GM18873 (cell line): ENCODE measurements at regions not wholly inside any gene's neighbourhood (a gene's known extent, or its start where the extent isn't known, plus 50 kb on each side); places are given as distances from the start of the nearest gene placed in this dataset.
"Not testable (repeated sequence)": the region's sequence is repeated elsewhere in the genome, so short reads cannot be mapped to it uniquely, and the experiment has no call there.

Experiments used
- ATAC-seq: cut with Tn5 transposase; IDR thresholded peaks from one replicate; pipeline ENCODE4 v1.9.1; 2021; ENCODE audit warnings: mild to moderate bottlenecking, moderate library complexity, moderate number of reproducible peaks; ENCODE audit not compliant: unreplicated experiment, low FRiP score

DNA sequence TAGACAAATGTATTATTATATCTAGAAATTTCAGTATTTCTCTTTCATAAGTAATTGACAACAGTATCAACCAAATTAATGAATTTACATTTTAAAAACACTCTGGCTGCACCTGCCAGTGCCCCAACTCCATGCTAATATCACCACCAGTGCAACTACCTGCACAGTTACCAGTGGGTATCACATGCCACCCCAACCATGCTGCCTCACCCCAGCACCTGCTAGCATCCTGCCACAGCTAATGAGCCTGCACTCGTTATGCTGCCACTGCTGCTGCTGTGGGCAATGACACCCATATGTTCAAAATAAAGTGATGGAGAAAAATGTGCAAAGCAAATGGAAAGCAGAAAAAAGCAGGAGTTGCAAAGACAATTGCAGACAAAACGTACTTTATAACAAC lies 855.9 kb upstream of the MANEA start:
- no peak for ATAC-seq

DNA sequence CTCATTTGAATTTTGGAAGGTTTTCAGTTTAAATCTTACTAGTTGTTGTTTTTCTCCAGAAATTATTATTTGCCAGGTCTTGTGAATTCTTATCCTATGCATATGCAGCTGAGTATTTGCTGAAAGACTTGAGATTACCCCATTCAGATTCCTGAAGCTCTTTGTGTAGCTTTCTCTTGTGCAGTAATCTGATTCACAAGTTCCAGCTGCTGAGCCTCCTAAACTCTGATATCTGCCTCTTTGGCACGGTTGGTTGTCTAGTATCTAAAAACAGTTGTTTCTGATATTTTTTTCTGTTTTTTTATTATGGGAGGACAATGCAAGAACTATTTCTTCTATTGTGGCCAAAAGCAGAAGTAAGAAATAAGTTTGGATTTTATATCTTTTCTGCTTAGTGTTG lies 863.9 kb upstream of the MANEA start:
- ATAC-seq, result no peak

DNA sequence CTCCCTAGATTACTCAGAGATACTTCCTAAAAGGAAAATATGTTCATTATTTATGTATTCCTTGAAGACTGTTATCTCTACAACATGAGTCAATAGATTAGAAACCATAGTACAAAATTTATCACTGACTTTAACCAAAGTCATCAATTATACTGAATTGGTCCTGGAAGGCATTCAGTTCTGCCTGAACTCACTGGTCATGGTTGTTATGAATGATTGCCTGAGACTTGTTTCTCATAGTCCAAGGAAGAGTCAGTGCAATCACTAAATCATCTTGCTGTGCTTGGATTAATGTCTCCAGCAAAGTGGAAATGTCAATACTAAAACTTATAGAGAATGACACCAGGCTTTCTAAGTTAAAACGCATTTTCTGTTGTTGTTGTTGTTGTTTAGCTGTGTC lies 878.6 kb upstream of the MANEA start:
- no peak for ATAC-seq

DNA sequence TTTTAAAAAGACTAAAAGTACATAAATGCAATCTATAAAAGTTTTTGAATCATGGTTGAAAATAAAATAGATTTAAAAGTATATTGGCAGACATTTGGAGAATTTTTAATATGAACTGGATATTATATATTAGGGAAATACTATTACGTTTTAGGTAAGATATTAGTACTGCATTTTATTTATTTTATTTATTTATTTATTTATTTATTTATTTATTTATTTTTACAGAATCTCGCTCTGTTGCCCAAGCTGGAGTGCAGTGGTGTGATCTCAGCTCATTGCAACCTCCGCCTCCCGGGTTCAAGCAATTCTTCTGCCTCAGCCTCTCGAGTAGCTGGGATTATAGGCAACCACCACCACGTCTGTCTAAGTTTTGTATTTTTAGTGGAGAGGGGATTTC lies 890.1 kb upstream of the MANEA start:
- ATAC-seq, result not testable (repeated sequence)

DNA sequence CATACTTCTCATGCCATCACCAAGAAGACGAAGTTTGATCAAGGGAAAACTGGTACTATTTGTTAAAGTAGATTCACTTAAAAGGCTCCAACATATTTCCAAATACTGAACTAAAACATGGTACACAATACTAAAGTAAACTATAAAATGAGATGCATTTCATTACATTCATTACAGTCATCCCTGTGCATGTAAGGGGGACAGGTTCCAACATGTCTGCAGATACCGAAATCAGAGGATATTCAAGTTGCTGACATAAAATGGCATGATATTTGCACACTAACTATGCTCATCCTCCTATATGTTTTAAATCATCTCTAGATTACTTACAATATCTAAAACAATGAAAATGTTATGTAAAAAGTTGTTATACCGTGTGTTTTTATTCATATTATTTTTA lies 893.9 kb upstream of the MANEA start:
- ATAC-seq, result no peak

DNA sequence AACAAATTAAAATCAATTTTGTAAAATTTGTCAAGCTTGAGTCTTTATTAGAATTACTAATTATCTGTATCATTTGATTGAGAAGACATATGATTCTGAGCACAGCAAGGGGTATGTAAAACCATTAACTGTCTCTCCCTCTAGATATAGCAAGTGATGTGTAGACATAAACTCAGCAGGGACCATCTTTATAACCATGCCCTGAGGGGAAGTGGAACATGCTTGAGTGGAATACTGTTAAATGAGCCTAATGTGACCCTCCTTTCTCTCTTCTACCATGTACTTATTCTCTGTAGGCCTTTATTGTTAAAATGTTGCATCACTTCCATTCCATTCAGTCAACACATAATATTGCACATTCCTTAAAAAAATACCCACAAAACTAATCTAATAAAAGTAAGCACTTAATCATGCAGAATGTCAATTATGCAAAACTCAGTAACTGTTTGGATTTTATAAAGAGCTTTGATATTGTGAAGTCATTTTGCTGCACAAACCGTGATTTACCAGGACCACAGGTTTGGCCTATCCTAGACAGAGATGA lies 896.6 kb upstream of the MANEA start:
- ATAC-seq, result no peak

DNA sequence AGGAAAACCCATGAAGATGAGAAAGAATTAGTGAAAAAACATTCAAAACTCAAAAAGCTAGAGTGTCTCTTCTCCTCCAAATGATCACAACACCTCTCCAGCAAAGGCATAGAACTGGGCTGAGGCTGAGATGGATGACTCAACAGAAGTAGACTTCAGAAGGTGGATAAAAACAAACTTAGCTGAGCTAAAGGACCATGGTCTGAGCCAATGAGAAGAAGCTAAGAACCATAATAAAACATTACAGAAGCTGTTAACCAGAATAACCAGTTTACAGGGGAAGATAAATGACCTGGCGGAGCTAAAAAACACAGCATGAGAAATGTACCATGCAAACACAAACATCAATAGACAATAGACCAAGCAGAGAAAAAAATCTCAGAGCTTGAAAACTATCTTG lies 904.1 kb upstream of the MANEA start:
- ATAC-seq, result no peak

DNA sequence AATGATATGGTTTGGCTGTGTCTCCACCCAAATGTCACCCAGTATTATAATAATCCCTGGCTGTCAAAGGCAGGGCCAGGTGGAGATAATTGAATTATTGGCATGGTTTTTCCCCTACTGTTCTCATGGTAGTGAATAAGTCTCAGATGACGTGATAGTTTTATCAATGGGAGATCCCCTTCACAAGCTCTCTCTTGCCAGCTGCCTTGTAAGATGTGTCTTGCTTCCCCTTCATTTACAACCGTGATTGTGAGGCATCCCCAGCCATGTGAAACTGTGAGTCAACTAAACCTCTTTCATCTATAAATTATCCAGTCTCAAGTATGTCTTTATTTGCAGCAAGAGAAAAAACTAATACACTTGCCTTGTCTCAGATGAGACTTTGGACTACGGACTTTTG lies 907.3 kb upstream of the MANEA start:
- ATAC-seq, result no peak

DNA sequence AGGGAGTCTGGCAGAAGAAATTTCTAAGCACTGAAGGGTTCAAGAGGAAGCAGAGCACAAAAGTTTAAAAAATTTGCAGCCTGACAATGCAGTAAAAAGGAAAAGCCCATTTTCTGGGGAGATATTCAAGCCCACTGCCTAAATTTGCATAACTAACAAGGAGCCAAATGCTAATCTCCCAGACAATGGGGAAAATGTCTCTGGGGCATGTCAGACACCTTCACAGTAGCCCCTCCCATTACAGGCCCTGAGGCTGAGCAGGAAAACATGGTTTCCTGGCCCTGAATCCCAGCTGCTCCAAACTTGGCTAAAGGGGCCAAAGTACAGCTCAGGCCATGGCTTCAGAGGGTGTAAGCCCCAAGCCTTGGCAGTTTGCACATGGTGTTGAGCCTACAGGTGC lies 908.5 kb upstream of the MANEA start:
- ATAC-seq, result no peak

DNA sequence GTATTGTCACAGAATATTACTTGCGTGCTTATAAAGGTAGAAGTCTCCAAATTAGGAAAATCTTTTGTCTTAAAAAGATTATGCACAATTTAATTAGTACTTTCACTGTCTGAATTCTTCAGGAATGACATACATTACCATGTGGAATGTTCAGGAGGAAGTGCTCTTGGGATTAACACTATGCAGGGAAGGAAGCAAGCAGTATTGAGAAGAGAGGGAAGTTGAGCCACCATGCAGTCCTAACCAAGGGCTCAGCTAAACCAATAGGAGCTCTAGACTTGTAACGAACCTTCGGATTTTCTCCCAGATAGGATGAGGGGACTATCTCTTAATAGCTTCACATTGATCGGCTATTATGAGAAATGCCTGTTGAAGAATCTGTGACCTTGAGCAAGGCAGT lies 918.4 kb upstream of the MANEA start:
- ATAC-seq, result no peak

DNA sequence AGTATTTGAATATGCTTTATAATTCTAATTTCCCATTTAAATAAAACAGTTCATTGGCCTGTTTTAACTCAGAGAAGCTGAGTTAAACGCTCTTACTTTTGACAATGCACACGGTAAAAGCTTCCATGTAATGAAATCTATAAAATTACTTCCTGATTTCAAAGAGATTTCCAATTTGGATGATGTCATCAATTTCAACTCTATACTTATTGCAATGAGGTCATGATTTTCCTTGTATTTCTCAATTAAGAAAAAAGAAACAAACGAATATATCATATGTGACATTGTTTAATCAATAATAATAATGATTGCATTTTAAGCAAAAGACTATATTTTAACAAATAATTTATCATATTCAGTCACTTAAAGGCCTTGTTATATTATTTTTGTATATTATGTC lies 926.1 kb upstream of the MANEA start:
- ATAC-seq, result no peak

DNA sequence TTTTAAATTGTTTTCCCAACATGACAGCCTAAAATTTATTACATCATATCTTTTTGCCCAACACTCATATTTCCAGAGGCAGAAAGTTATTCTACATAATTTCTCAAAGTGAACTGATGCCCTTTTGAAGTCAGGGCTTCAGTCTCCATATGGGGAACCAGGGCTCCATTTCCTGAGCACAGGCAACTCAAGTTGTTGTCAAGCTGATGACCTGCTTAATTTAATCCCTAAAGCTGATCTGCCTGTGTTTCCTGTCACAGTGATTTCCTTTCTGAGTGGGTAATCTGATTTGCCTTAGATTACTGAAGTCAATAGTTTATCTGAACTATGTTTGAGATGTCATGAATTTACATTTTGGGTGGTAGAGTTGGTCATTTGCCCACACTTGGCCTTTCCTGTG lies 932.1 kb upstream of the MANEA start:
- no peak for ATAC-seq

DNA sequence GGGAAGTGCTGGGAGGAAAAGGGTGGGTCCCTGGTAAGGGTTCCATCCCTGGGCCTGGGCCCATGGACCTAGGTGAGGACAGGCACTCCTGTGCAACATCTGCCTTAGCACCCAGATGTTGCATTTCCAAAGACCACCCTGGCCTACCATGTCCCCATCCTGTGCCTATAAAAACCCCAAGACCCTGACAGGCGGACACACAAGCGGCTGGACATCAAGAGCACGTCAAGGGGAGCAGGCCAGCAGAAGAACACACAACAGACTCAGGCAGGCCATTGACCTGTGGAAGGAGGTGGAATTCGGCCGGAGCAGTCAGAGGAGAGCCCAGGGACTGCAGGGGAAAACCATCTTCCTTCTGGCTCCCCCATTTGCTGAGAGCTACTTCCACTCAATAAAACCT lies 937.8 kb upstream of the MANEA start:
- no peak for ATAC-seq

DNA sequence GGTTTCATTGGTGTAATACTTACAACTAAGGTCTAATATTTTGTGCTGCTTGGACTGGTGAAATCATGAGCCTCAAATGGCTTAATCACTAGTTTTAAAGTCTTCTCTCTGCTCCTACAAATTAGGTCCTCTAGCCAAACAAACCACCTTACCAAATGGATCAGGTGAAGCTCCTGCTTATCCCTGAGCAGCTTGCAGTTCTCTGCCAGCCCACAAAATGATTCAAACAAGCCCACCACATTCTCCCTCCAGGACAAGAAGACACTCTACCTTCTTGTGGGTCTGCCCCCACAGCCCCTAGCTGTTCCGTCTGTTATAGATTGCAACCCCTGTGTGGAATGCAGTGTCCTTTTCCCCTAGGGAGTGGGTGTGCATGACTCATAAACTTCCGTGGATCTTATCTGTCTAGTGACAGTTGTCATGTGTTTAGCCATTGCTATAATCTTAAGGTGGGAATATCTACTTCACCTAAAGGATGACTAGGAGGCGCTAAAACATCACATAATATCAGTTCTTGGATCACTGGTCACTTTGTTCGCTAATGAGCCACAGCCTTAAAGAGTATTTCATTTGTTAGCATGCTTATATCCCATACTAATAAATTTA lies 940.5 kb upstream of the MANEA start:
- no peak for ATAC-seq

DNA sequence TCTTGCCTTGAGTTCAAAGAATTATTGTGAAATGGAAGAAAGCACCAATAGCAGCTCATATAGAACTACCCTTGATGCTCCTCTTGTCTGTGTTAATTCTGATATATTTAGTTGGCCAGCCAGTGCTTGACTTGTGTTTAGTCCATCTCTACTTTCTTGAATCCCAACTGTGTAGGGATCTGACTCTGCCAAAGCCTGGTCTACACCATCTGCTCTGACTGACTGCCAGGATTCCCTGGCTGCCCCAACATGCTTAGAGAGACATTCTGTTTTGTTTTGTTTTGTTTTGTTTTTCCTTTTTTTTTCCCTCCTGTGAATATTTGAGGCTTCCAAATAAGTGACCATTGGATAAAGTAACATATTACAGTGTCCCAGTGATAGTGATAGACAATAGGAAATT lies 953.7 kb upstream of the MANEA start:
- no peak for ATAC-seq

DNA sequence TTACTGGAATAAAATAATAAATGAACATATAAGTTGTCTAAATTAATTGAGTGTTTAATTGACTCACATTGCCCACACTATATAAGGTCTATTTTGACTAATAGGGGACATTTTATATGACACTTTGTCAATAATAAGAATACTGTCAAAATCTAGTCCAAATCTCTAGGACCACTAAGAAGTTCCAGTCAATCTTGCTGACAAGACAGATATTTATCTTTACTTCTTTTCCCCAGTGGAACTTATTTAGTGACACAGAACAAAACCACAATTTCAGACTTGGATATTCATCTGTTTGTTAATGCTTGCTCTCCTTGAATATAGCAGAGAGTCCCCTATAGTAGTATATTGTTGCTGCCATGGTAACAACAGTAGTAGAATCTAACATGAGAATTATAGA lies 954.6 kb upstream of the MANEA start:
- ATAC-seq, result no peak

DNA sequence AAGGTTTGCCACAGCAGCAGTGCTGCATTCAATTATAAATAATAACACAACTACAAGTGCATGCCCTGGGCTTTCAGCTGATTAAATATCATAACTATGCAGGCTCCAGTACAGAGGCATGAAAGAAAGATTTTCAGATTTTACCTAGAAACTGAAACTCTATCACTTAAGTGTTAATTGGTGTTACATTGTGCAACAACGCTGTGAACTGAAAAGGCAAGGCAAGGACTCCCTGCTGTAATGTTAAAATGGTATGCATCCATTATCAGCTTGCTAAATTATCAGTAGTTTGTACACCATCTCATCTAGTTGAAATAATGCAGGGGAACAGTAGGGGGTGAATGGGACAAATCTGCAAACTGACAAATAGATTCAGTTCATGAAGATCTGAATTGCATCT lies 976.7 kb upstream of the MANEA start:
- ATAC-seq, result no peak

DNA sequence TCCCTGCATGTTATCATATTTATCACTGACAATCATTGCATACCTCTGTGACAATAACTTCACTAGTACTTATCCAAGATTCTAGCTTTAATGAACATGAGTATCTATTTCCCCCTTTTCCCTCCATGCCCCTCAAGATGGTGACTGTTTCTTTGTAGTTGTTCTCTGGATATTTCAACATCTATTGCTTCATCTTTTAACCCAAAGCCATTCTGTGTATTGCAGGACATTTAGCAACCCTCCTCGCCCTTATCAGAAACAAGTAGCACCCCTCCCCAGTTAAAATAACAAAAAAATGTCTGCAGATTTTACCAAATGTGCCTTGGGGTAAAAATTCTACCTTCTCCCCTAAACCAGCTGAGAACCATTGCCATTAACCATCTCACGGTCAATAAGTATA lies 979.8 kb upstream of the MANEA start:
- ATAC-seq, result no peak

DNA sequence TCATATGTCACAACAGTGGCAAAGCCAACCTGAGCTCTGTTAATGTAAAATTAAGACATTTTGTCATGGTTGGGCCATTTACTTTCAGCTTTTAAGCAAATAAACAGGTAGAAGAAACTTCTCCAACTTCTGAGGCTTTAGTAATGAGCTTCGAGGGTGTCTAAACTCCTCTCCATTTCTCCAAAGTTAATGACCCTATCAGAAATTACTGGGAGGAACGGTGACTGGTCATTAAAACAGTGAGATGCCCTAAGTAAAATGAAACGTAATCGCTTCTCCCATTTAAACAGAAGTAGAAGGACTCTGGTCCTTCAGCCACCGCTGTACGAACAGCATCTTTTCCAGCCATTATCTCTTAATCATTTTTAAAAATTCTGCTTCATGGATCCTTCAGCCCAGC lies 986.9 kb upstream of the MANEA start:
- ATAC-seq, result no peak

DNA sequence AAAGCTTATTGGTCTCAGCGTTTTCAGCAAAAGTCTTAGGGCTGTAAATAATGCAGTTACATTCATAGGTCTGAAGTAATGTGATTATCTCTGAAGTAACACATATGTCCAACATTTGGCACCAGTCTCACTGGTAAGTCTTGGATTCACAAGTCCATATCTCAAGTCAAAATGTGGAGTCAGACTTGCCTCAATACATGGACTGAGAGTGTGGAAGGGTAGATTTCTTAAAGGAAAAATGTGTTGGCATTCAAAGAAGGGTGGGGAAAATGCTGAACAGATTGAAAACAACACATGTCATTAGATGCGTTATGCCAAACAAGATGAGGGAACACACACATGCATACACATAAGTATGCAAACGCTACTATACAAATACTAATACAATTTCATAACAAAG lies 989.0 kb upstream of the MANEA start:
- ATAC-seq, result no peak

DNA sequence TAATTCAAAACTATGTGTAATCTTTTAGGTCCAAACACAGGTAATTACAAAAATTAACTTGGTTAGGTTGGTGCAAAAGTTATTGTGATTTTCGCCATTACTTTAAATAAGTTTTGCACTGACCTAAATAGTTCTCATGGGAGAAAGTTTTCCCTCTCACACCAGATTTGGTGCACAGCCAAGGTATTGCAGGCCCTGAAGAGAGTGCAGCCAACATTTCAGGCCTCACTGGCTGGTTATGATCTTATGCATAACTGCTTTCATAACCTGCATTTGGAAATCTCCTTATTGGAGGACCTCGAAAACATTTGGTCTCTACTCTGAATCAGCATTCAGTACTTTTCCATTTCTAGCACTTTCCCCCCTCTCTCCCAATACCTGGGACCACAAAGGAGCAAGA lies 993.1 kb upstream of the MANEA start:
- ATAC-seq, result no peak

DNA sequence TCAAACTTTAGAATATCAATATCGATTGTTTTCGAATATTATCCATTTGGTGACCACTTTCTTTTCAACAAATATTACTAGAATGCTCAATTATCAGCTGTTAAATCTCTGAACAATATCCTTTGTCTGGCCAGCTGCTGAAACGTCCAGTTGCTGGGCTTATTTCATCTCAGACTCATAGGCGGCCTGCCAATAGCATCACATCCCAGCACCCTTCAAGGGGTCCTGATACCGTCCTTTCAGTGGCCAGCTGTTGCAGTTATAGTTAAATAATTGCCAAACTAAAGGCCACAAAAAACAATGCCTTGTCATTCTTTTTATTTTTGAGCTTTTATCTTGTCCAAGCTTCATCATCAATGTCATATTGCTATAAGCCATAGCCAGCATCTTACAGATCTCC lies 1006.8 kb upstream of the MANEA start:
- no peak for ATAC-seq

DNA sequence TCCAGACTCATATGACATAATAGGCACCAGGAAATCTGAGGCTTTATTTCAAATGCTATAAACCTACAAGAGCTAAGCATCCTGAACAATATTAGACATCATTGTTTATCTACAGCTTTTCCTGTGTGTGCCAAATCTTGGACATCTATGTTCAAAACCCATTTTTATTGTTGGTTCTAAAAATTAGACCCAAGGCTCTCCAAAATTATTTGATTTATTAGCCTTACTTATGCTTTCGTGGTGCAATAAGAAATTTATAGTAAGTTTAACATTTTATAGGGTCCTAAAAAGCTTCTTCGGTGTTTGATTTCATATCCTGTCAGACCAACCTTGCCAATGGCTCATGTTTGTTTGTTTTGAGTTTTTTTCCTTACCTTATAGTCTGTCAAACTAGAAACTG lies 1014.5 kb upstream of the MANEA start:
- no peak for ATAC-seq
